Fibroblast of lung (primary cell): ENCODE measurements at regions not wholly inside any gene's neighbourhood (a gene's known extent, or its start where the extent isn't known, plus 50 kb on each side); places are given as distances from the start of the nearest gene placed in this dataset.

Experiments
- CTCF ChIP-seq, 2 donors: IDR thresholded peaks in 1 of 2; conservative IDR thresholded peaks in 1 of 2; 1 replicate in 1 of 2; 2 replicates in 1 of 2; pipeline ENCODE4 v1.5.1; 2011 to 2012; ENCODE audit warnings: low read length in 2 of 2, control low read depth in 1 of 2, inconsistent platforms in 1 of 2, low read depth in 1 of 2, mild to moderate bottlenecking in 1 of 2
- EZH2 ChIP-seq: IDR thresholded peaks from 2 replicates; pipeline ENCODE4 v1.5.1; 2012; ENCODE audit warnings: low read length, control low read depth, mild to moderate bottlenecking; ENCODE audit errors: missing control alignments

DNA sequence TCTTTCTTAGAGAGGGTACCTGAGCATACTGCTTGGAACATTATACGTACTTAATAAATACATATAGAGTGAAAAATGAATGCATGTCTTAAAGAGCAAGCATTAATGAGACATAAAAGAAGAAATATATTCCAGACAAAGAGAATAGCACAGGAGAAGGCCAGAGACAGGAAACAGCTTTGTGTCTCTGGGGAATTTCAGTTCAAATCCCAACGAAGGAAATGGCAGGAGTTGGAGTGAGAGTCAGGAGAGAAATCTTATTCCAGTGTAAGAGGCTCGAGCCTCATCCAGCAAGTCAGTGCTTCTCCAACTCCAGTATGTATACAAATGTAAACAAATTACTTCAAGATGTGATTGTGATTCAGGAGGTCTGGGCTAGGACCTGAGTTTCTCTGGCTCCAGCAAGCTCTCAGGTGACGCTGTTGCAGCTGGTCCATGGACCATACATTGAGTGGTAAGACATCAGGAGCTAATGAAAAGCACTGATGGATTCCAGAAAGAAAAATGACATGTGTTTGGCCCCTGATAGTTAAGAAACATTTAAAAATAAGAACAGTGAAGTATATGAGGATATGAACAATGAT, 108.2 kb downstream of the RAP2A start:
- TF ChIP-seq CTCF (conservative IDR thresholded peaks at IDR 0.05 in 1 of 2, IDR thresholded peaks at IDR 0.05 in 1 of 2; ENCODE audit: low read depth in 1 of 2, low read length in 2 of 2): no peak
- TF ChIP-seq EZH2: no peak
